K562 (cell line): ENCODE measurements at regions not wholly inside any gene's neighbourhood (a gene's known extent, or its start where the extent isn't known, plus 50 kb on each side); places are given as distances from the start of the nearest gene placed in this dataset.

Experiments
- BMI1 ChIP-seq: fragments of 150-350 bp; IDR thresholded peaks from 2 replicates; pipeline ENCODE4 v1.6.1; 2014; ENCODE audit warnings: low read length
- REST ChIP-seq, 2 experiments: fragments of 450-650 bp; formaldehyde crosslinking in 1 of 2; IDR thresholded peaks; 2 replicates each; pipeline versions ENCODE4 v1.4.0 to v1.6.1; 2014 to 2020; ENCODE audit warnings: mild to moderate bottlenecking in 2 of 2, borderline replicate concordance in 1 of 2, low read depth in 1 of 2
- WHSC1 ChIP-seq: IDR thresholded peaks from one replicate; pipeline ENCODE4 v1.6.1; 2012; ENCODE audit warnings: low read length, control low read depth, inconsistent platforms

- TF ChIP-seq REST (IDR thresholded peaks at IDR 0.05; ENCODE audit: borderline replicate concordance) = 0 out of 2 replicates have a peak, but pooled peaks have one; percentile 4
- TF ChIP-seq REST (CRISPR knock-in tag; IDR thresholded peaks at IDR 0.05; ENCODE audit: low read depth) = no peak
- TF ChIP-seq WHSC1 = no peak
- no peak for TF ChIP-seq BMI1
- TF ChIP-seq, all 486 proteins: peak for 3
Observed at GRCh38 chr4:30380404-30380998, 339.7 kb upstream of the PCDH7 start (continued).
